ENCODE measurements at regions not wholly inside any gene's neighbourhood (a gene's known extent, or its start where the extent isn't known, plus 50 kb on each side); places are given as distances from the start of the nearest gene placed in this dataset.

DNA sequence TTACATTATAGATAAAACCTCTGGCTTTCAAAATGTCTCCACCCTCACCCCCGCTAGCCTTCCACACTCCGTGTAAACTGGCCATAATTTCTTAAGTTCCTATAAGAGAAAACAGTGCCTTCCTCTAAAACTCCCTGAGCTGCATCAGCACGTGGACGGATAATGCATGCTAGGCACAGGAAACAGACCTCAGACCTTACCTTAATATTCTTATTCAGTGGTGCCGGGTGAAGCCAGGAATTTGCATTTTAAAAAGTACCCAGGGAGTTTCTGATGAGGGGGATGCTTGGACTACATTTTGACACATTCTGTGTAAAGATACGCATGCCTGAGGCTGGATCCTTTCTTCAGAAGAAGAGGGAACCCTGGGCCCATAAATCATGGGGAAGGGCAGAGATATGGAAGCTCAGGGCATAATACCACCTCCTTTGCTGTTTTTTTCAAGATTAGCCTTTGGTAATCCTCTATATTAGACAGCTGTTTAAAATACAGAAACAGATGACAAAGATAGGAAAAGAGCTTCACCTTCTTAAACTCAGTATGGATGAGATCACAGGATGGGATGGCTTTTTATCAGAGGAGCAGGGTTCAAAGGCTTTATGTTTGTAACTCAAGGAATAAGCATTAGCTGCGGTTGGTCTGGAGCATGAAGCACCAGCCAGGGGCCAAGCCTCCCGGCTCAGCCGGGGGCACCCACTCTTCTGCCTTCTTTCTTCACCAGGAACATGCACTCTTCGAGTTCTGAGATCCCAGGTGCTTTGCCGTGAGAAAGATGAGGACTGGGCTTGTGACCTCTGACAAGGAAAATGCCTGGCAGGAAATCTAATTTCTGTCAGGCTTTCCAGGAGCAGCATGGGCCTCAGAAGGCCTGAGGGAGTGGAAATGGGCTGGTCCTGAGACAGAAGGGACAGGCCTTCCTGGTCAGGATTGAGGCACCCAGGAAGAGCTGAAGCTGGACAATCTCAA is 218.1 kb upstream of the SOX4 start:
- TF ChIP-seq POLR2A (IDR thresholded peaks at IDR 0.05; ENCODE audit: low read depth, low read length) = no peak
- DNase-seq (ENCODE audit: insufficient read length, low spot score) = no peak
- FAIRE-seq = no peak

DNA sequence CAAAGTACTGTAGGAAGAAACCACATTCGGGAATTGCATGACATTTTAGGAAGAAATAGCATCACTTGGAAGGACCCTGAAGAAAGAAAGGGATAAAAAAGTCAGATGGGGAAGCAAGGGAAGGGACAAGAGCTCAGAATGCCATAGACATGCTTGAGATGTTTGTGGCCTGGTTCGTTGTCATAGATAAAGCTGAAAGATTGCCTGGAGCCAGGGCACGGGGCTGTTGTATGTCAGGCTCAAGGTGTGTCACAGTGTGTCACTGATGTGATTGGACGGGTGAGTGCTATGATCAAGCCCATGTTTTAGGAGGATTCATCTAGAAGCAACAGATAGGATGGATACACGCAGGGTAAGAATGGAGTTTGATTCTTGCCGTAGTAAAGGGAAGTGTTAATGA is 216.2 kb upstream of the SOX4 start:
- no peak for TF ChIP-seq POLR2A (IDR thresholded peaks at IDR 0.05; ENCODE audit: low read depth, low read length)
- FAIRE-seq (no peak), DNase-seq (ENCODE audit: insufficient read length, low spot score) (no peak)

DNA sequence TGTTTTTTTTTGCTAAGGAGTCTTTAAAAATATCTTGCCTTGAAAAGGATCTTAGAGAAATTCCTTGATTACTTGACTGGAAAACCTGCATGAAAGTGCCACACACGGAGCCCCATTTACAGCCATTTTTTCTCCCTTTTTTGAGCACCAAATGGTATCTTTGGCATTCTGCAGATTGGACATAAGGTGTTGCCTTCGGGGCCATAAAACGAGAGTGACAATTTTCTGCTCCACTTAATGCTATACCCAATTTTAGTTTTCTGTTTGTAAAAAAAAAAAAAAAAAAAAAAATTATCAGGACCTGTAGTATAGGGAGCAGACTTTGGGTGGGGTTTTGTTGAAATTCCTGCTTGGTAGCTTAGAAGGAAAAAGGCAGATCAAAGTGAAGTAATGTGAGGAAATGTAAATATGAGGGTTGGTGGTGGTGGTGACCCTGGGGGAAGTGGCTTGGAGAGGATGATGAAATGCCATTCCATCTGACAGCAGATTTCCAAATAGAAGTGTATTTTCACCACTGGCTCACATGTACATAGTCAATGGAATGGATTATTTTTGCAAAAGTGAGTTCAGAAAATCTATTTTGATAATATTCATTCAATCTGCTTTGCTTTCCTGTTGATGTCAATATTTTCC is 212.1 kb upstream of the SOX4 start:
- DNase-seq (ENCODE audit: insufficient read length, low spot score) (no peak), FAIRE-seq (no peak)
- TF ChIP-seq POLR2A (IDR thresholded peaks at IDR 0.05; ENCODE audit: low read depth, low read length) = no peak

DNA sequence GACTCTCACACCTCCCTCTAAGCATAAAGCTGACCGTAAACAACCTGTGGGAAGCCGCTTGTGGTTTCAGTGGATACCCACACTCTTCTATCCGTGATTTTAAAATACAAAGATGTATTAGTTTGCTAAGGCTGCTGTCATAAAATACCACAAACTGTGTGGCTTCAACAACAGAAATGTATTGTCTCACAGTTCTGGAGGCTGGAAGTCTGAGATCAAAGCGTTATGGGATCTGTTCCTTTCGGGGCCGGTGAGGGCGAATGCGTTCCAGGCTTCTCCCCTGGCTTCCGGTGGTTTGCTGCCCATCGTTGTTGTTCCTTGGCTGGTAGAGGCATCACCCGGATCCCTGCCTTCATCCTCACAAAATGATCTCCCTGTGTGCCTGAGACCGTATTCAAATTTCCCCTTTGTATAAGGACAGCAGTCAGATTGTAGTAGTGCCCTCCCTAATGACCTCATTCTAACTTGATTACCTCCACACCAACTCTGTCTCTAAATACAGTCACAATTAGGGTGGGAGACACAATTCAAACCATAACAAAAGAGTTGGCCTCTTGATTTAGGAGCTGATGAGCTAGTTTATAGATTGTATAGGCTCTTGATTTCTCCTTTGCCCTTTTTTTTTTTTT is 210.6 kb upstream of the SOX4 start:
- no peak for FAIRE-seq
- DNase-seq (ENCODE audit: insufficient read length, low spot score) = no peak
- TF ChIP-seq POLR2A (IDR thresholded peaks at IDR 0.05; ENCODE audit: low read depth, low read length) = no peak

DNA sequence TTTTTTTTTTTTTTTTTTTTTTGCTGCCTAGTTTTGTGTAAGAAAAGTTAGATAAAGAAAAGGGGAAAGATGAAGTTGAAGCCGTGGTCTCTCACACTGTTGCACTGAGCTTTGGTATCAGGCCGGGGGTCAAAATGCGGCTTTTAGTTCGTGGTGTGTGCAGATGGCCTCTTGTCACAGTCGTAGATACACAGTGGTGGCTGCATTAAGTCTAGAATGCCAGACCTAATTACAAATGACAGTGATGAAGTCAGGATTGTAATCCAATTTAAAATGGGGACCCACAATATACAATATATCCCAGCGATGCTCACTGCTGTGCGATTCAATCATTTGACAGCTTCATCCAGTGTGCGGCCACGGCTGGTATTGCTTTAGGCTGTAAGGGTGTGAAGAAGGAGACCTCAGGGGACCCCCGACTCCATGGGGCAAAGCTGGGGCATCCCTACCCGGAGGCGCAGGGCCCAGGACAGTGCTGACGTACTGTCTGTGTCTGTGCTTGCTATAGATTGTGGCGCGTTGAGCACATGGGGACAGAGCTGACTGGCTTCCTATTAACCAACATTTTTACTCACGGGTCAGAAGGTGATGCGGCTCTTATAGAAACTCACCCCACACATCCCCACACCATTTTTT is 210.0 kb upstream of the SOX4 start:
- DNase-seq (ENCODE audit: insufficient read length, low spot score) (no peak), FAIRE-seq (no peak)
- no peak for TF ChIP-seq POLR2A (IDR thresholded peaks at IDR 0.05; ENCODE audit: low read depth, low read length)

DNA sequence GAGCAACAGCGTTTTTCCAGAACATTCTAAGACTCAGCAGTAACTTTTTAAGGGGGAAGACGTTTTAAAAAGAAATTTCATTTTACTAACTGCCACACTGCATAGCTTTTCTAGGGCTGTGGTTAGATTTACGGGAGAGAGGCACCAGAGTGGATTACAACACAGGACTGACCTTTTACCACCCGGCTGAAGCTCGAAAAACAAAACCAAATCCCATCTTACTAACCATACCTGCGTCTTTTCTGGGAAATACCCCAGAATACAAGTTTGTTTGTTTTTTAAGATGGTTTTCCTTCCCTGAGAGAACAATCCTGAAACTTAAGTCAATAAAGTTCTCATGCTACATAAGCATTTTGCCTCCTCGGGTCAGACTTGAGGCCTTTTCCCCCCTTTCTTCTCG is 209.3 kb upstream of the SOX4 start:
- FAIRE-seq (no peak), DNase-seq (ENCODE audit: insufficient read length, low spot score) (no peak)
- TF ChIP-seq POLR2A (IDR thresholded peaks at IDR 0.05; ENCODE audit: low read depth, low read length) = no peak

DNA sequence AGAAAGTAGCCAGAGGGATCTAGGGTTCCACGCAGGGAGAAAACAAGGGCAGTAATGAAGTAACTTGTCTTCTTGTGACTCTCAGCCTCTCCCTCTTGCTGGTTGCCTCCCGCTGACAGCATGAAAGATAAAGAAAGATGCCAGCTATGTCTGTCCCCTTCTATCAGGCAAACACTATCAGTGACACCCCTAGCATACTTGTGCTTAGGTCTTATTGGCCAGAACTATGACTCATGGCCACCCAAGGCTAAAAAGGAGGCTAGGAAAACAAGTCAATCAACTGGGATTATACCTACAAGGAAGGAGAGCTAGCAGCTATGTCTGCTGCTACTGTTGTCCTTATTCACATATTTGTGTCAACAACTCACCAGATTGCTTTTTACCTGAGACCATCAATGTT is 206.8 kb upstream of the SOX4 start:
- TF ChIP-seq POLR2A (IDR thresholded peaks at IDR 0.05; ENCODE audit: low read depth, low read length) = no peak
- FAIRE-seq (no peak), DNase-seq (ENCODE audit: insufficient read length, low spot score) (no peak)

DNA sequence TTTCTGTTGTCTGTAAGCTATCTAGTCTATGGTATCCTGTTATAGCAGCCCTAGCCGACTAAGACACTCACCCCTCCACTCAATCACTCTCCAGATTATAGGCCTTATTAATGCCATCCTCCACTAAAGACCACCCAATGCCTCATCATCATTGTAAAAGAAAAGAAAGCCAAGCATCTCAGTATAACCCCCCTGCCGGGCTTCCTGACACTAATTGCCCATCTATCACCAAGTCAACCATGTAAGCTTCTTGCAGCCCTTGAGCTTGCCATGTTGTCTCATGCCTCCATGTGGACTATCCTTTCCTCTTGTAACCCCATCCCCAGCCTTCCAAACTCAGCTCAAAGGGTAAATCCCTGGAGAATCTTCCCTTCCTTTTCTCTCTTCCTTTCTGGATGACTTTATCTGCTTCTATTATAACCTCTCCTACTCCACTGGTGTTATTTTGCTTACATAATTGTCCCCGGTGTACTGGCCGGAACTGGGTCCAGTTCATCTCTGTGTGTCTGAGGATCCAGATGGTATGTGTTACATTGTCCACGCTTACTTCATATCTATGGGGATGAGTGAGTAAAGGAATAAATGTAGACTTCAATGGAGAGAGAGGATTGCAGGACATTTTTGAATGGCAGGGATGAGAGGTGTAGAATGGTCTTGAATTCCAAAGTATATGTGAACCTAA is 202.9 kb upstream of the SOX4 start:
- no peak for TF ChIP-seq POLR2A (IDR thresholded peaks at IDR 0.05; ENCODE audit: low read depth, low read length)
- no peak for FAIRE-seq
- DNase-seq (ENCODE audit: insufficient read length, low spot score) = no peak

DNA sequence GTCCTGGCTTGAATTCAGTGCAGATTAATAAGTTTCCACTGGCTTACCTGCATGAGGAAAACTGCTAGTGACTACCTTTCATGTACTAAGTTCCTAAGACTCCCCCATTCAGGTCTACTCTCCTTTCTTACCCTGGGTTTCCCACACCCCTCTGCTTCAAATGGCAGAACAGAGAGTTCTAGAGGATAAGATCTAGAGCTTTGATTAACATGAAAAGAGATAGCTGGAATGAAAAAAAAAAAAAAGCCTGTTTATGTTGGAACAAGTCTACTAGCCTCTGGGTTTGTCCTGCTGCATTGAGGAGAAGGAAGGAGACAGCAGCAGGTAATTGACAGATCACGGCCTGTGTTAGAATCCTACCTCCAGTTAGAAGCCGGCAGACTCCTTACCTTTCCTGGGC is 201.4 kb upstream of the SOX4 start:
- TF ChIP-seq POLR2A (IDR thresholded peaks at IDR 0.05; ENCODE audit: low read depth, low read length) = no peak
- FAIRE-seq (no peak), DNase-seq (ENCODE audit: insufficient read length, low spot score) (no peak)

DNA sequence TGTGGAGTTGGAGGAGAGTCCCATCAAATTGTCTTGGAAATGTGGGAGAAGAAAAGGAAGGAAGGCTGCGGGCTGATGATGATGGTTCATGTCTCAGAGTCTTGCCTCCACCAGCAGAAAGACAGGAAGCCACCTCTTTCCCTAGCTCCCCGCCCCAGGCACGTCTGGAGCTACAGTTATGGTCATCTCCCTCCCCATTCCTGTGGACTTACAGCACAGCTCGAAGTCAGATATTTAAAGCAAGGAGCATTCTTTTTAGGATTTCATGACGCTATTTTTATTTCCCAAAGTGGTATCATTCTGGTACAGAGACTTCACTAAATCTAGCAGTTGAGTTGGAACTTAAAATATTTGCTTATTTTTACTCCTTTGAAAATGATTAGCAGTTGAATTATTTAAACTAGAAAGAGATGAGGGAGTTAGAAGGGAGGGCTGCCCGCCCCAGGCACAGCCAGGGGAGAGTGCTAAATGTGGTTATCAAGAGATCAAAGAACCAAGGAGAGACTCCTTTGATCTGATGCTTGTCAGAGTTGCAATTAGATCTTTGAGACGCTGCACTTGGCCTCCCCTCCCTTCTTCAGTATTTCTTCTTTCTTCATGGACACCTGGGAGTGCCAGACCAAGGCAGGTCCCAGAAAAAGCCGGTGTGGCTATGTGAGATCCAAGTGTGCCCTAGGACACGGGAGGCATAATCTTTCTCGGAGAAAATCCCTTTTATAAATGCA is 199.9 kb upstream of the SOX4 start:
- TF ChIP-seq POLR2A (IDR thresholded peaks at IDR 0.05; ENCODE audit: low read depth, low read length) = no peak
- no peak for DNase-seq (ENCODE audit: insufficient read length, low spot score)
- no peak for FAIRE-seq

DNA sequence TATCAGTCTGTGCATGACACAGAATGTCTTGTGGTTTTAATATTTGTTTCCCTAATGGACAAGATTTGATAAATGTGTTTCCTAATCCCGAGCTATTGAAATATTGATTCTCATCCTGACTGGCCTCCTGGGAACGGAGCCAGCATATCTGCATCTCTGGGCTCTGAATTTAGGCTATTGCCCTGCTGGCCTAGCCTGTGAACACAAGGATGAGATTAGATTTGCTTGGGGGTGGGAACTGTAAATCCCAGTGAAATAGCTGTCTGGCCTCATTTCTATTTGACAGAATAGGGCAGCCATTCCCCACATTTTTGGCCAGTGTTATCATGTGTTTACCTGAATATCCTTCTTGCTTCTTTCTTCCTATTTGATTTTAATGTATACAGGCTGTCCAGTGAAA is 198.4 kb upstream of the SOX4 start:
- DNase-seq (ENCODE audit: insufficient read length, low spot score) (no peak), FAIRE-seq (no peak)
- no peak for TF ChIP-seq POLR2A (IDR thresholded peaks at IDR 0.05; ENCODE audit: low read depth, low read length)

DNA sequence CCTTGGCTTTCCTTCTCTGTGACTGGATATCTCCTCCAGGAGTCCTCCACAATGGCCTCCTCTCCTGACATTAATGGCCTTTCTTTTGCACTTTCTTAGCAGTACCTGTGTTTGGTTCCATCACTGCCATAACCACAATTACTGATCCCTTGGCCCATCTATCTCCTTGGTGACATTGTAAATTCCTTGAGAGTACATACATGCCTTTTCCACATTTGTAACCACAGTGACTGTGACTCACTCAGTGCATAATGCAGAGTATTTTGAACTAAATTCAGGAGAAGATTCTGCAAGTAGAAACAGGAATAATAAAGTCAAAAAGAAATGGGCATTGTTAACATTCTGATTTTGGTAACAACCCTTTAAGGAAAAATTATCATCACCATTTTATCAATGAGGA is 197.2 kb upstream of the SOX4 start:
- FAIRE-seq (peak; percentile 87), DNase-seq (ENCODE audit: insufficient read length, low spot score) (no peak)
- no peak for TF ChIP-seq POLR2A (IDR thresholded peaks at IDR 0.05; ENCODE audit: low read depth, low read length)

DNA sequence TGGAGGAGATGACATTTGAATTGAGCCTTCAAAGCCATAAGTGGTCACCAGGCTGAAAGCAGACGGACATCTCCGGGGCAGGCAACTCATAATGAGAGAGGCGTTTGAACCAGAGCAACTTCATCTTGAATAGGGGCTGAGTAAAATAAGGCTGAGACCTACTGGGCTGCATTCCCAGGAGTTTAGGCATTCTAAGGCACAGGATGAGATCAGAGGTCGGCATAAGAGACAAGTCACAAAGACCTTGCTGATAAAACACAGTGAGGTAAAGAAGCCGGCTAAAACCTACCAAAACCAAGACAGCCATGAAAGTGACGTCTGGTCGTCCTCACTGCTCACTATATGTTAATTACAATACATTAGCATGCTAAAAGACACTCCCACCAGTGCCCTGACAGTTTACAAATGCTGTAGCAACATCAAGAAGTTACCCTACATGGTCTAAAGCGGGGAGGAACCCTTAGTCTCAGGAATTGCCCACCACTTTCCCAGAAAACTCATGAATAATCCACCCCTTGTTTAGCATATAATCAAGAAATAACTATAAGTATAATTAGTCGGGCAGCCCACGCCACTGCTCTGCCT is 194.7 kb upstream of the SOX4 start:
- no peak for DNase-seq (ENCODE audit: insufficient read length, low spot score)
- FAIRE-seq = no peak
- no peak for TF ChIP-seq POLR2A (IDR thresholded peaks at IDR 0.05; ENCODE audit: low read depth, low read length)

Measured in H54 (cell line).